ENCODE measurements at regions not wholly inside any gene's neighbourhood (a gene's known extent, or its start where the extent isn't known, plus 50 kb on each side); places are given as distances from the start of the nearest gene placed in this dataset.

DNA sequence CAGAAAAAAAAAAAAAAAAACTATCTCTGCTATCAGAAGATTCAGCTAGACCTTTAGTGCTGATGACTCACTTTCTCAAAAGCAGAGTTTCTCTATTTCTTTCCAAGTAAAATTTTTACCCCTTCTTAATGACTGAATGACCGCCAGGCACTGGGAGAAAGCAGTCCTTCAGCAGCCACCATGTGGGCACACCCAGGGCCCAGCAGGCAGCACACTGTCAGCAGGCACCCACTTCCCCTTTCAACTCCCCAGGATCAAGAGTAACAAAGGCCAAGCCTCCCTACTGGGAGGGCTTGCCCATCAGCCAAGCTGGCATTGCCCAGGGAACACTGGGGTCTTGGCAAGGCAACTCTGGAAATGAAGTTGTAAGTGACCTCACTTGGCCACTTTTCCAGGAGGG is 201.9 kb upstream of the MAMLD1 start:
- TF ChIP-seq, protein P1, sequence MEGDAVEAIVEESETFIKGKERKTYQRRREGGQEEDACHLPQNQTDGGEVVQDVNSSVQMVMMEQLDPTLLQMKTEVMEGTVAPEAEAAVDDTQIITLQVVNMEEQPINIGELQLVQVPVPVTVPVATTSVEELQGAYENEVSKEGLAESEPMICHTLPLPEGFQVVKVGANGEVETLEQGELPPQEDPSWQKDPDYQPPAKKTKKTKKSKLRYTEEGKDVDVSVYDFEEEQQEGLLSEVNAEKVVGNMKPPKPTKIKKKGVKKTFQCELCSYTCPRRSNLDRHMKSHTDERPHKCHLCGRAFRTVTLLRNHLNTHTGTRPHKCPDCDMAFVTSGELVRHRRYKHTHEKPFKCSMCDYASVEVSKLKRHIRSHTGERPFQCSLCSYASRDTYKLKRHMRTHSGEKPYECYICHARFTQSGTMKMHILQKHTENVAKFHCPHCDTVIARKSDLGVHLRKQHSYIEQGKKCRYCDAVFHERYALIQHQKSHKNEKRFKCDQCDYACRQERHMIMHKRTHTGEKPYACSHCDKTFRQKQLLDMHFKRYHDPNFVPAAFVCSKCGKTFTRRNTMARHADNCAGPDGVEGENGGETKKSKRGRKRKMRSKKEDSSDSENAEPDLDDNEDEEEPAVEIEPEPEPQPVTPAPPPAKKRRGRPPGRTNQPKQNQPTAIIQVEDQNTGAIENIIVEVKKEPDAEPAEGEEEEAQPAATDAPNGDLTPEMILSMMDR (IDR thresholded peaks at IDR 0.05; ENCODE audit: low read length, missing control alignments) = no peak
- H3K4me3 ChIP-seq (replicated peaks; ENCODE audit: low read depth, low read length) = no peak overlapping the region
- no peak for DNase-seq (ENCODE audit: low read depth)

DNA sequence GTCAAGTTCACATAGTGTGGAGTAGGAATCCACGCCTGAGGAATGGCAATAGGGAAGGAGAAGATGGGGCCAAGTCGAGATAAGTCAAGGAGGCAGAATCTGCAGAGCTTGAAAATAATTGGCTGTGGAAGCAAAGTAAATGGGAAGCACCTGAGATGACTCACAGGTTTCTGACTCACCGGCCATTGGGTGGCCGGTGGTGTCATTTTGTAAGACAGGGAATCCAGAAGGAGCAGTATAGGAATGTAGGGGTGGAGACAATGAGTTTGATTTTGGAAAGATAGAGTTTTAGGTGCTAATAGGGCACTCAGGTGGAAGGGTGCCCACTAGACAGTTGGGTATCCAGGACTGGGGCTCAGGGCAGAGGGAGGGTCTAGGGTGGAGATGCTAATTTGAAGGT is 201.0 kb upstream of the MAMLD1 start:
- TF ChIP-seq, protein P1 (IDR thresholded peaks at IDR 0.05; ENCODE audit: low read length, missing control alignments) = no peak
- no peak overlapping the region for H3K4me3 ChIP-seq (replicated peaks; ENCODE audit: low read depth, low read length)
- no peak for DNase-seq (ENCODE audit: low read depth)

DNA sequence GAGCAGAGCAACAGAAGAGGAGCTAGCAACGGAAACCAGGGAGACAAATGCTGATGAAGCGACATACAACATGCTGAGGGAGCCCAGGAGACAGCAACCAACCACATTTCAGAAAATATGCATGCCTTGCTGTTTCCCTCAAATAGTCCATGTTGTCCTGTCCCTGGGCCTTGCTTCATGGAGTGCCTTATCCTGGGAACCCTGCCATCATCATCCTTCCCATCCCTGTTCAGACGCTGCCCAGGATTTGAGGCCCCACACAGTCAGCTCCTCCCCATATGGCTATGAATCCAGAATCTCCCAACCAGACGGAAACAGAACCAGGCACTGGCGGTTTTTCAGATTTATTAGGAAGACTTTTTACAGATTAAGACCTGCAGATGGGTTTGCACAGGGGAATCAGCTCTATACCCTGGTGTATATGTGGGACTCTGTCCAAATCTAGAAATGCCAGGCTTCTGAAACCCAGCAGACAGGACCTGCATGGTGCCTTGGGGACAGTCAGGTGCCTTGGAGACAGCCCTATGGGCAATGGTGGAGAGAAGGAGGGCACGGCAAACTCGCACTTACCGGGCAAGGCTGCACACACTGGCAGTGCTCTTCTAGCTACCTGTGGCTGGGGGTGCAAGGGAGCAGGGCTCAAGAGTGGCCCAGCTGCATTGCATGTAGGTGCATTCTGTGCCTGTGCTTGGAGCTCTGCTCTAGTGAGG is 199.7 kb upstream of the MAMLD1 start:
- TF ChIP-seq, protein P1 (IDR thresholded peaks at IDR 0.05; ENCODE audit: low read length, missing control alignments) = no peak
- H3K4me3 ChIP-seq (replicated peaks; ENCODE audit: low read depth, low read length) = no peak overlapping the region
- DNase-seq (ENCODE audit: low read depth) = no peak

DNA sequence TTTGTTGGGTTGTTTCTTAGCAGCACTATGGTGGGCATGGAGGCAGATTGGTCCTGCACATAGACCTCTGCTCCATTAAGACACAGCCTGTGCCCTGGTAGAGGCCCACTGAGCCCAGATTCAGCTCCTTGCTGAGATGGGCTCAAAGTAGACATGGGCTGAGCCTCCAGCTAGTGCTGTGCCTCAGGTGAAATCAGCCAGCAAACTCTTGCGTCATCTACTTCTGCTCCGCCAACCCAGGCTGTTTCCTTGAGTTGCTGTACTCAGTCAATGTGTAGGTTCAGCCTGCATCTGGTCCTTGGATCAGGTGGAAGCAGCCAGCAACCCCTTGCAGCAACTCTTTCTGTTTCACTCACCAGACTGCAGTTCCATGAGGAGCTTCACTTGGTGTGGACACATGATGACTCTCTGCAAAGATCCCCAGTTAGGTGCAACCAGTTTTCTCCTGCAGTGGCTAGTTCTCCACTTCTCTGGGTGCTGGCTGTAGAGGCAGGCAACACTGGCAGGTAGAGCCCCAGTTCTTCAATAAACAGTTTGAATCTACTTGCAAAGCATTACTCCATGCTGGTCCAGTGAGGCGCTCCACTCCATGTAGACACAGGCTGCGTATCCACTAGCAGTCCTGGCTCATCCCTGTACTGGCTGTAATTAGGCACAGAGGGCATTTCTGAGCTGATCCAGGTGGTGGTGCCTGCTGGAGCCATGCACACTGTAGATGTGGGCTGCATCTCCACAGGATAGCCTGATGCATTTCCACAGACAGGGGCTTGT is 199.0 kb upstream of the MAMLD1 start:
- H3K4me3 ChIP-seq (replicated peaks; ENCODE audit: low read depth, low read length) = no peak overlapping the region
- no peak for DNase-seq (ENCODE audit: low read depth)
- TF ChIP-seq, protein P1 (IDR thresholded peaks at IDR 0.05; ENCODE audit: low read length, missing control alignments) = no peak

DNA sequence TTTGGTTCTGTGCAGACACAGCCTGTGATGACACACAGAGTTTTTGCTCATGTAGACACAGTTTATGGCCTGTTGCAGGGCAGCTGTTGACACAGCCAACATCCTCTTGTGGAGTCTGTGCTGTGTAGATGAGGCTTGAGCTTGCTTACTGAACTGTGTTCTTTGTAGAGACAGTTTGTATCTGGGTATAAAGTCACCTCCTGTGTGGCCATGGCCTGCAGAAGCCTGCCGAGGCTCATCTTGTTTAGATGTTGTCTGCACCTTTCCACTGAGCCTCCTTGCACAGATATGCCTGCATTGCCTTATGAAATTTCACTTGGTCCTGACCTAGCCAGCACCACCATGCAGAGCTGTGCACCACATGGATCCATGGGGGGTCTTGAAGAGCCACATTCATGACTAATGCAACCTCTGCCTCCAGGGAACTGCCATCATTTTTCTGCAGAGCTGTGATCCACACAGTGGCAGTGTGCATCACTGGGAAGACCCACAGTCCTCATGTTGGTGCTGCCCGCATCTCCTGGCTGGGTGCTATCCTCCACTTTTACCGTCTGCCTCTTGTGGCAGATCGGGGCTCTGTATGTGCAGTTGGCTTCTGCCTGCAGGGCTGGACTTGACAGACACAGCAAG is 198.0 kb upstream of the MAMLD1 start:
- no peak for DNase-seq (ENCODE audit: low read depth)
- no peak overlapping the region for H3K4me3 ChIP-seq (replicated peaks; ENCODE audit: low read depth, low read length)
- TF ChIP-seq, protein P1 (IDR thresholded peaks at IDR 0.05; ENCODE audit: low read length, missing control alignments) = no peak

DNA sequence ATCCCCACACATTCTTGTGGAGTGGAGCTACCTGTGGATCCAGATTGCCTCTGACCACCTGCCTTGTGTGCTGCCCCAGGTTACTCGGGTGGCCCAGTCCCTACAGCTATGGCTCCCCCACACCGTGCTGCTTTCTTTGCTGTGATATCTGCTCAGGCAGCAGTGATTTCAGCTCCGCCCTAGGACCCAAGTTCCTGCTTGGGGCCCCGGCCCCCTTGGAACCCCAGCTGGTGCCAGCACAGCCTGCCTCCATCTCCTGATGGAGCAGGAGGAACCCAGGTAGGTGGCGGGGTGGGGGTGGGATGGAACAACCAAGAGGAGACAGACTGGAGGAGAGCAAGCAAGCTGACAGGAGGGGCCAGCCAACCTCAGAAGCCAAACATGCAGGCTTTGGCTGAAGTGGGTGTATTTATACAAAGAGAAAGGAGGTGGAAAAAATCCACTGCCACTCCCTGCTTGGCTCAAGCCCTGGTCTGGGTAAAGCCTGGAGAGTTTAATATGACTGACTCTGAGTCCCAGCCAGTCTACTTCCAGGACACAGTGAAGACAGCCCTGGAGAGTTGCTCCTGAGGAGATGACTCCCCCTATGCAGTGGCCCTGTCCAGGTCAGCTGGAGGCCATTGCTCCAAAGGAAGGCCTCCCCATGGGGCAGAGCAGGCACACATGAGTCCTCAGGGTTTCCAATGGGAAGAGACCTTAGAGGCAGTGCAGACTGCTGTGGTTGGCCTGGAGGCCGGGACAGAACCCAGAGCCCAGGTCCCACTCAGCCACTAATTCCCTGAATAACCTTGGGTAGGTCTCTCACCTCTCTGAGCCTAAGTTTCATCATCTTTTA is 197.1 kb upstream of the MAMLD1 start:
- TF ChIP-seq, protein P1 (IDR thresholded peaks at IDR 0.05; ENCODE audit: low read length, missing control alignments) = no peak
- DNase-seq (ENCODE audit: low read depth) = no peak
- no peak overlapping the region for H3K4me3 ChIP-seq (replicated peaks; ENCODE audit: low read depth, low read length)
